ENCODE measurements at regions not wholly inside any gene's neighbourhood (a gene's known extent, or its start where the extent isn't known, plus 50 kb on each side); places are given as distances from the start of the nearest gene placed in this dataset.
"Not testable (repeated sequence)": the region's sequence is repeated elsewhere in the genome, so short reads cannot be mapped to it uniquely, and the experiment has no call there.

- Mint-ChIP-seq H3K4me1 (no peaks in the 10 kb centered on the region), H3K27me3 (peaks cover 9 to 27% of the 10 kb centered on the region in 2 donors), H3K27ac (no peak overlapping the region), H3K4me3 (no peak overlapping the region), H3K9me3 (no peaks in the 10 kb centered on the region), H3K36me3 (no peaks in the 10 kb centered on the region)
- Histone ChIP-seq H3K9me3 (no peaks in the 10 kb centered on the region), H3K27ac (ENCODE audit: low read length) (no peak overlapping the region), H3K4me3 (ENCODE audit: control insufficient read depth in 1 of 2, extremely low read depth in 1 of 2, low read length in 1 of 2) (no peak overlapping the region), H3K36me3 (ENCODE audit: control insufficient read depth in 2 of 2, extremely low read depth in 1 of 2, insufficient read depth in 1 of 2, low read length in 1 of 2) (no peaks in the 10 kb centered on the region), H3K4me1 (ENCODE audit: control insufficient read depth in 1 of 2, extremely low read depth in 1 of 2, insufficient read depth in 2 of 2, low read length in 2 of 2) (no peaks in the 10 kb centered on the region), H3K27me3 (replicated peaks in 1 of 2; ENCODE audit: control insufficient read depth in 2 of 2, extremely low read depth in 1 of 2, insufficient read depth in 2 of 2, low read length in 1 of 2) (no peaks in the 10 kb centered on the region)
- no peak for DNase-seq
- WGBS (ENCODE audit: insufficient coverage) = no CpG with 5 or more reads among the region's 1 CpG
- ChIA-PET CTCF (no interaction called here), POLR2A (no interaction called here)
- no peak for ATAC-seq (replicated peaks in 1 of 4)
Measured at GRCh38 chr1:108314815-108315214, 70.9 kb upstream of the NBPF4 start.

- H3K9me3 Mint-ChIP-seq = no peaks in the 10 kb centered on the region
- no peak overlapping the region for H3K27ac Mint-ChIP-seq
- ChIA-PET POLR2A (no interaction called here), CTCF (interaction anchor here in 1 of 2 donors (0.5 kb wide), 1 partner anchor 19 kb away, joined by 6 read pairs; no protein-coding TSS in a partner anchor)
- no peaks in the 10 kb centered on the region for H3K27me3 ChIP-seq (replicated peaks in 1 of 2; ENCODE audit: control insufficient read depth in 2 of 2, extremely low read depth in 1 of 2, insufficient read depth in 2 of 2, low read length in 1 of 2)
- H3K36me3 Mint-ChIP-seq = no peaks in the 10 kb centered on the region
- H3K27me3 Mint-ChIP-seq = peaks cover 9 to 29% of the 10 kb centered on the region in 2 donors
- no CpG with 5 or more reads among the region's 1 CpG for WGBS (ENCODE audit: insufficient coverage)
- H3K9me3 ChIP-seq = no peaks in the 10 kb centered on the region
- no peaks in the 10 kb centered on the region for H3K4me1 ChIP-seq (ENCODE audit: control insufficient read depth in 1 of 2, extremely low read depth in 1 of 2, insufficient read depth in 2 of 2, low read length in 2 of 2)
- ATAC-seq (replicated peaks in 1 of 4) (no peak), DNase-seq (no peak)
- H3K4me3 ChIP-seq (ENCODE audit: control insufficient read depth in 1 of 2, extremely low read depth in 1 of 2, low read length in 1 of 2) = no peak overlapping the region
- H3K4me1 Mint-ChIP-seq = no peaks in the 10 kb centered on the region
- H3K36me3 ChIP-seq (ENCODE audit: control insufficient read depth in 2 of 2, extremely low read depth in 1 of 2, insufficient read depth in 1 of 2, low read length in 1 of 2) = no peaks in the 10 kb centered on the region
- H3K27ac ChIP-seq (ENCODE audit: low read length) = no peak overlapping the region
- no peak overlapping the region for H3K4me3 Mint-ChIP-seq
Measured at GRCh38 chr1:108316545-108316944, 72.7 kb upstream of the NBPF4 start.

- H3K4me1 Mint-ChIP-seq = no peaks in the 10 kb centered on the region
- no peaks in the 10 kb centered on the region for H3K9me3 ChIP-seq
- ATAC-seq (replicated peaks in 1 of 4) (no peak), DNase-seq (no peak)
- ChIA-PET CTCF (no interaction called here), POLR2A (no interaction called here)
- H3K9me3 Mint-ChIP-seq = peaks cover 0 to 7% (median 4%) of the 10 kb centered on the region in 3 donors
- no peak overlapping the region for H3K27ac Mint-ChIP-seq
- H3K27me3 Mint-ChIP-seq = peaks cover 4 to 17% of the 10 kb centered on the region in 2 donors
- peaks cover 0 to 6% of the 10 kb centered on the region in 2 experiments for H3K27me3 ChIP-seq (replicated peaks in 1 of 2; ENCODE audit: control insufficient read depth in 2 of 2, extremely low read depth in 1 of 2, insufficient read depth in 2 of 2, low read length in 1 of 2)
- H3K36me3 Mint-ChIP-seq = no peaks in the 10 kb centered on the region
- H3K27ac ChIP-seq (ENCODE audit: low read length) = no peak overlapping the region
- H3K4me3 ChIP-seq (ENCODE audit: control insufficient read depth in 1 of 2, extremely low read depth in 1 of 2, low read length in 1 of 2) = no peak overlapping the region
- WGBS (ENCODE audit: insufficient coverage) = no CpG with 5 or more reads among the region's 1 CpG
- H3K4me1 ChIP-seq (ENCODE audit: control insufficient read depth in 1 of 2, extremely low read depth in 1 of 2, insufficient read depth in 2 of 2, low read length in 2 of 2) = no peaks in the 10 kb centered on the region
- no peak overlapping the region for H3K4me3 Mint-ChIP-seq
- H3K36me3 ChIP-seq (ENCODE audit: control insufficient read depth in 2 of 2, extremely low read depth in 1 of 2, insufficient read depth in 1 of 2, low read length in 1 of 2) = no peaks in the 10 kb centered on the region
Measured at GRCh38 chr1:108320849-108321248, 77.0 kb upstream of the NBPF4 start.

- ATAC-seq (replicated peaks in 1 of 4); H3K4me3 Mint-ChIP-seq; H3K9me3 ChIP-seq; H3K36me3 ChIP-seq (ENCODE audit: control insufficient read depth in 2 of 2, extremely low read depth in 1 of 2, insufficient read depth in 1 of 2, low read length in 1 of 2); H3K36me3 Mint-ChIP-seq; H3K27ac Mint-ChIP-seq; CTCF ChIA-PET; H3K4me1 Mint-ChIP-seq; H3K27ac ChIP-seq (ENCODE audit: low read length); DNase-seq; H3K4me1 ChIP-seq (ENCODE audit: control insufficient read depth in 1 of 2, extremely low read depth in 1 of 2, insufficient read depth in 2 of 2, low read length in 2 of 2); H3K4me3 ChIP-seq (ENCODE audit: control insufficient read depth in 1 of 2, extremely low read depth in 1 of 2, low read length in 1 of 2): not testable (repeated sequence)
- no CpG with 5 or more reads among the region's 2 CpGs for WGBS (ENCODE audit: insufficient coverage)
- Mint-ChIP-seq H3K27me3 (peaks cover 27 to 48% of the 10 kb centered on the region in 2 donors), H3K9me3 (peaks cover 4 to 13% (median 11%) of the 10 kb centered on the region in 3 donors)
- POLR2A ChIA-PET = interaction anchor here in 1 of 2 donors (0.6 kb wide), 1 partner anchor 730 kb away, joined by 3 read pairs; no protein-coding TSS in a partner anchor
- H3K27me3 ChIP-seq (replicated peaks in 1 of 2; ENCODE audit: control insufficient read depth in 2 of 2, extremely low read depth in 1 of 2, insufficient read depth in 2 of 2, low read length in 1 of 2) = peaks cover 0 to 15% of the 10 kb centered on the region in 2 experiments
Measured at GRCh38 chr1:108325338-108325737, 81.5 kb upstream of the NBPF4 start.

- H3K36me3 Mint-ChIP-seq = no peaks in the 10 kb centered on the region
- peaks cover 4 to 13% (median 11%) of the 10 kb centered on the region in 3 donors for H3K9me3 Mint-ChIP-seq
- 97% methylated on average over 3 of the region's 4 CpGs for WGBS (ENCODE audit: insufficient coverage)
- Histone ChIP-seq H3K36me3 (ENCODE audit: control insufficient read depth in 2 of 2, extremely low read depth in 1 of 2, insufficient read depth in 1 of 2, low read length in 1 of 2) (no peaks in the 10 kb centered on the region), H3K9me3 (no peaks in the 10 kb centered on the region), H3K27ac (ENCODE audit: low read length) (no peak overlapping the region), H3K4me1 (ENCODE audit: control insufficient read depth in 1 of 2, extremely low read depth in 1 of 2, insufficient read depth in 2 of 2, low read length in 2 of 2) (no peaks in the 10 kb centered on the region), H3K27me3 (replicated peaks in 1 of 2; ENCODE audit: control insufficient read depth in 2 of 2, extremely low read depth in 1 of 2, insufficient read depth in 2 of 2, low read length in 1 of 2) (peaks cover 0 to 14% of the 10 kb centered on the region in 2 experiments), H3K4me3 (ENCODE audit: control insufficient read depth in 1 of 2, extremely low read depth in 1 of 2, low read length in 1 of 2) (no peak overlapping the region)
- H3K4me1 Mint-ChIP-seq = no peaks in the 10 kb centered on the region
- no peak for DNase-seq
- ChIA-PET POLR2A (no interaction called here), CTCF (no interaction called here)
- no peak overlapping the region for H3K4me3 Mint-ChIP-seq
- H3K27me3 Mint-ChIP-seq = peaks cover 32 to 47% of the 10 kb centered on the region in 2 donors
- no peak overlapping the region for H3K27ac Mint-ChIP-seq
- ATAC-seq (replicated peaks in 1 of 4) = no peak
Measured at GRCh38 chr1:108327534-108328466, 83.9 kb upstream of the NBPF4 start.

DNA sequence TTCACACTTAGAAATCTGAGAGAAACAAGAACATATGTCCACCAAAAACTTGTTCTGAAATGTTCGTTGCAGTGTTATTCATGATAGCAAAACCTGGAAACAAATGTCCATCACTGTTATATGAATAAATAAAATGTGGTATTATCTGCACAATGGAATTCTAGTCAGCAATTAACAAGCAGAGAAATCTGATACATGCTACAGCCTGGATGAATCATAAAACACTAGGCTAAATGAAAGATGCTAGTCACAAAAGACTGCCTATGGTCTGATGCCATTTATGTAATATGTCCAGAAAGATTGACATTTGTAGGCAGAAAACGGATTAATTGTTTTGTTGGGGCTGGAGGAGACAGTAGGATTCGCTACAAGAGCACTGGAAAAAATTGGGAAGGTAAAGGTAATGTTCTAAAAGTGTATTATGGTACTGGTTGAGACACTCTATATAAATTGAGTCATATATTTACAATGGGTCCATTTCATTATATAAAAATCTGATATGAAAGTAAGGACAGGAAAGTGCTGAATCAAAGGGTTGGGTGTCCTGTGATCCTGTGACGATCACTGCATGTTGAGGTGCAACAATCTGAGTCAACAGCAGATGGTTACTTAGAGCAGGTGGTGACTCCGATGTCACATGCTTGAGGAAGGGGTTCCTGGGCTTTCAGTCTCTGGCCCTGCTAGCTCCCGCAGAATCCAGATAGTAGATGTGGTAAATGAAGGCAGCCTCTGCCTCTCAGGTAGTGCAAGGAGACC is 102.1 kb upstream of the NBPF4 start:
- ChIA-PET CTCF (interaction anchor here in 1 of 2 donors (0.6 kb wide), 1 partner anchor 12 kb away, joined by 6 read pairs; no protein-coding TSS in a partner anchor), POLR2A (no interaction called here)
- Mint-ChIP-seq H3K27ac (no peak overlapping the region), H3K4me3 (no peak overlapping the region), H3K4me1 (no peaks in the 10 kb centered on the region), H3K27me3 (peaks cover 10 to 11% of the 10 kb centered on the region in 2 donors), H3K36me3 (no peaks in the 10 kb centered on the region), H3K9me3 (peaks cover 0 to 3% (median 1%) of the 10 kb centered on the region in 3 donors)
- Histone ChIP-seq H3K4me3 (ENCODE audit: control insufficient read depth in 1 of 2, extremely low read depth in 1 of 2, low read length in 1 of 2) (no peak overlapping the region), H3K9me3 (no peaks in the 10 kb centered on the region), H3K36me3 (ENCODE audit: control insufficient read depth in 2 of 2, extremely low read depth in 1 of 2, insufficient read depth in 1 of 2, low read length in 1 of 2) (no peaks in the 10 kb centered on the region), H3K27me3 (replicated peaks in 1 of 2; ENCODE audit: control insufficient read depth in 2 of 2, extremely low read depth in 1 of 2, insufficient read depth in 2 of 2, low read length in 1 of 2) (no peaks in the 10 kb centered on the region), H3K27ac (ENCODE audit: low read length) (no peak overlapping the region), H3K4me1 (ENCODE audit: control insufficient read depth in 1 of 2, extremely low read depth in 1 of 2, insufficient read depth in 2 of 2, low read length in 2 of 2) (no peaks in the 10 kb centered on the region)
- ATAC-seq (replicated peaks in 1 of 4) (no peak), DNase-seq (no peak)
- WGBS (ENCODE audit: insufficient coverage) = 78% methylated on average over 3 of the region's 6 CpGs
